ENCODE measurements at regions not wholly inside any gene's neighbourhood (a gene's known extent, or its start where the extent isn't known, plus 50 kb on each side); places are given as distances from the start of the nearest gene placed in this dataset.

DNA sequence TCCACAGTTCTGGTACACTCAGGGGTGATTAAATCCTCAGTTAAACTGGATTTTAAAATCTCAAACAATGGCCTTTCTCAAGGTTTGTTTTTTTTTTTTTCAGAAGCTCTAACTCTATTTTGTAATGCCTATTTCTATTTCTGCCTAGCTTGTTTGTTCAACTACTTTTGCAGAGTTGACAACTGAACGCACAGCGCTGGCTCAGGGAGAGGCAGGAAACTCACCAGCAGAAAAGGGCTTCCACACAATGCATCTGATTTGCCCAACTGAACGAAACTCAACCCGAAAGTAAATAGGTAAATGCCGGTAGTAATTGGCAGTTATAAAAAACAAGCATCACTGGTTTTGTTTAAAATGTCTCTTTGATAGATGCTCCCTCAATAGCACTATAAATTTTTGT is 52.7 kb upstream of the CNEP1R1 start:
- no peak for TF ChIP-seq CTCF (IDR thresholded peaks at IDR 0.05; ENCODE audit: low read depth, low read length)
- TF ChIP-seq EZH2phosphoT487 (IDR thresholded peaks at IDR 0.05; ENCODE audit: low read depth), result no peak

Data from OCI-LY3 (cell line).